LNCaP clone FGC (cell line): ENCODE measurements at regions not wholly inside any gene's neighbourhood (a gene's known extent, or its start where the extent isn't known, plus 50 kb on each side); places are given as distances from the start of the nearest gene placed in this dataset.

ENCODE experiments used
- DNase-seq: peaks from one replicate; pipeline ENCODE4 v3.0.0-alpha.2; 2011; ENCODE audit warnings: low read depth
- H3K4me3 ChIP-seq: 2 replicates; pipeline ENCODE4 v1.5.1; 2011; ENCODE audit warnings: mild to moderate bottlenecking, low read depth, low read length, control low read depth
- CTCF ChIP-seq: IDR thresholded peaks from 2 replicates; pipeline ENCODE4 v1.5.1; 2012; ENCODE audit warnings: mild to moderate bottlenecking; ENCODE audit not compliant: control insufficient read depth, insufficient read depth; ENCODE audit errors: extremely low read depth

GRCh38 chr4:107133965-107134653 lies 98.0 kb upstream of the DKK2 start:
- no peak overlapping the region for H3K4me3 ChIP-seq
- no peak for DNase-seq
- no peak for TF ChIP-seq CTCF

- H3K4me3 ChIP-seq, result no peak overlapping the region
- no peak for TF ChIP-seq CTCF
- DNase-seq, result no peak
These were observed 95.2 kb upstream of the DKK2 start for GRCh38 chr4:107131295-107131694.

GRCh38 chr4:107130157-107130556 lies 94.0 kb upstream of the DKK2 start:
- no peak overlapping the region for H3K4me3 ChIP-seq
- no peak for DNase-seq
- no peak for TF ChIP-seq CTCF

- TF ChIP-seq CTCF, result no peak
- H3K4me3 ChIP-seq, result no peak overlapping the region
- DNase-seq, result no peak
These were observed 93.5 kb upstream of the DKK2 start for GRCh38 chr4:107129611-107130010.

- no peak for TF ChIP-seq CTCF
- DNase-seq, result no peak
- H3K4me3 ChIP-seq, result no peak overlapping the region
These were observed 93.0 kb upstream of the DKK2 start for GRCh38 chr4:107129076-107129475.

- H3K4me3 ChIP-seq, result no peak overlapping the region
- TF ChIP-seq CTCF, result no peak
- no peak for DNase-seq
These were observed 92.0 kb upstream of the DKK2 start for GRCh38 chr4:107128116-107128515.

- no peak for DNase-seq
- no peak overlapping the region for H3K4me3 ChIP-seq
- no peak for TF ChIP-seq CTCF
These were observed 89.4 kb upstream of the DKK2 start for GRCh38 chr4:107125496-107125895.
